DMS53 treated with DMSO at 0.1 percent for 48 hours (cell line): ENCODE measurements at regions not wholly inside any gene's neighbourhood (a gene's known extent, or its start where the extent isn't known, plus 50 kb on each side); places are given as distances from the start of the nearest gene placed in this dataset.
"Not testable (repeated sequence)": the region's sequence is repeated elsewhere in the genome, so short reads cannot be mapped to it uniquely, and the experiment has no call there.

ENCODE experiments used
- DNase-seq: peaks from one replicate; lab custom pipeline; 2025; ENCODE audit not compliant: unreplicated experiment; lab: John Stamatoyannopoulos, UW

DNA sequence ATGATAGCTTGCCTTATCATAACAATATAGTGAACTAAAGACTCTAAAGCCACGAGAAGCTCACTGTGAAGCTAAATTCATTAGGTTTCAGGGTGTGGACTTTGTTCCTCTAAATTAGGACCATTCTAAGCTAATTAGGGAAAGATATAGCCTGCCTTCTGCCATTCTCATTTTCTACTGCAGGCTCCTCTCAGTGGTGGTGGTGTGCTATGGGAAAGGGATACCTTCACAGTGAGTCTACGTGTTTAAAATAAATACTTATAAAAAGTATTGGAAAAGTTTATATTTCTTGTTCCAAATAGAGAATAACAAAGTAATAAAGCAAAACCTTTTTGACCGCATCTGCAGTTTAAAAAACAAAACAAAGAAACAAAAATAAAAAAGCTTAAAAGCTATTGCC is 327.7 kb downstream of the PAPSS1 start:
- DNase-seq = no peak

DNA sequence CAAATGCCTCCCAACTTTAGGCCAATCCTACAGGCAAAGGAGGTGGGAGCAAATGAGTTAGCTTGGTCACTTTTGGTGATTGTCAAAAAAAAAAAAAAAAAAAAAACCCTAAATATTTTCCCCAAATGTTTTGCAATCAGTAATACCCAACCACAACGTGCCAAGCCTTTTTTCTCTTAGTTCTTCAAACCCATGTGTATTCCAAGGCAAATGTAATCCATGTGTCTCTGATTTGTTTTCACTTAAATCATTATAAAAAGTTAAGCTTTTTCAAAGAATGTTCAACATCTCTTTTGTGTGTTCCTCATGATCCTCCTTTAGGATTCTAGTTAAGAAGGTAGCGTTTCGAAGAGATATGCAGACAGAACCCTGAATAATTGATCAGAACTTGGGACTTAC is 328.4 kb downstream of the PAPSS1 start:
- DNase-seq = no peak

DNA sequence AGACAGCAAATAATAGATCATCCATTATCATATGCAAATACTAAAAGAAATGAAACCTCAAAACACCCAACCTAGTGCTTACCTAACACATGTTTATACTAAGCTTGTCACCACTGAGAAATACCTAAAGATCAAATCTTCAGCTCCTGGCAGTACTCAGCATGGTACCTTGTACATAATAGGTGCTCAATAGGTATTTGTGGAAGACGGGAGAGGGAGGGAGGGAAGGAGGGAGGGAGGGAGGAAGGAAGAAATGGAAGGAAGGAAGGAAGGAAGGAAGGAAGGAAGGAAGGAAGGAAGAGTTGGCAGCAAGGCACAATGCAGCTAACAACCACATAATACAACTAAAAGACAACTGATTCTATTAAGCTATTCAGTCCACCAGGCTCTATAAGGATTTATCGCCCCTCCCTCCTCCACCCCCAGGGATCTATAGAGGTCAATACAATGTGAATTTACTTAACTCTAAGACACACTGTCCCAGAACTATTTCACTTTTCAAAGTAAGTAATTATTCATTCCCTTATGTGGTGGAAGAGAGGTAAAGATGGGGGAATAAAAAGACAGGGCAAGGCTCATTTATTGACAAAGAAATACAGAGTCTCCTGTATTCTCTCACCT is 328.9 kb downstream of the PAPSS1 start:
- no peak for DNase-seq

DNA sequence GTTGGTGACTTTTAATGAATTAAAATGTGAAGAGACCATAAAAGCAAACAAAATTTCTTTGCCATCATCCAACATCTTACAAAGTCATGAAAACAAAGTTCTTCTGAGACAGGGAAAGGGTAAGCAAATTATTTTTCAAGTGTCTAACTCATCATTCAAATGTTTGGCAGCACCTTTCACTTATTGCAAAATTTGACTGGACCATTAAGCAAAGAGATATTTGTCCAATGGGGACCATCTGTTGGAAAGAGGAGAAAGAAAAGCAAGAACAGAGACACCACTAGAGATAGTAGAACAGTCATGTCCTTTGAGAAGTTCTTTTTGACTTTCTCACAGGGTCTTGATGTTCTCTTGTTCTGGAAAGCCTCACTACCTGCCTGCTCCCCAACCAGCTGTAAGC is 330.1 kb downstream of the PAPSS1 start:
- no peak for DNase-seq

DNA sequence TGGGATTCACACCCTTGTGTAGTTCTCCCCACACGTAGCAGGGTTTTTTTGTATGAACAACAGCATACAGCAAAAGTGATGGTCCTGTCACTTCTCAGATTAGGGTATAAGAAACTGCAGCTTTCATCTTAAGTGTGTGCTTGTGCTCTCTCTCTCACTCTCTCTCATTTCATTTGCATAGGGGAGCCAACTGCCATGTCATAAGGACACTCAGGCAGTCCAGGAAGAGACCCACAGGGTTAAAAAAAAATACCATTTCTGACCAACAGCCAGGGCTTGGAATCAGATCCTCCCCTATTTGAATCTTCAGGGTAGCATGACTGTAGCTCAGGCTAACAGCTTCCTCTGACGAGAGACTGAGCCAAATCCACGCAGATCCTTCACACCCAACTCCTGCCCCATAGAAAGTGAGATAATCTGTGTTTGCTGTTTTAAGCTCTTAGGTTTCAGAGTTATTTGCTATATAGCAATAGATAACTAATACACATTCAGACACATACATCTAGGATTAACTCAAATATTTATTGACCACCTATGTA is 331.2 kb downstream of the PAPSS1 start:
- no peak for DNase-seq

DNA sequence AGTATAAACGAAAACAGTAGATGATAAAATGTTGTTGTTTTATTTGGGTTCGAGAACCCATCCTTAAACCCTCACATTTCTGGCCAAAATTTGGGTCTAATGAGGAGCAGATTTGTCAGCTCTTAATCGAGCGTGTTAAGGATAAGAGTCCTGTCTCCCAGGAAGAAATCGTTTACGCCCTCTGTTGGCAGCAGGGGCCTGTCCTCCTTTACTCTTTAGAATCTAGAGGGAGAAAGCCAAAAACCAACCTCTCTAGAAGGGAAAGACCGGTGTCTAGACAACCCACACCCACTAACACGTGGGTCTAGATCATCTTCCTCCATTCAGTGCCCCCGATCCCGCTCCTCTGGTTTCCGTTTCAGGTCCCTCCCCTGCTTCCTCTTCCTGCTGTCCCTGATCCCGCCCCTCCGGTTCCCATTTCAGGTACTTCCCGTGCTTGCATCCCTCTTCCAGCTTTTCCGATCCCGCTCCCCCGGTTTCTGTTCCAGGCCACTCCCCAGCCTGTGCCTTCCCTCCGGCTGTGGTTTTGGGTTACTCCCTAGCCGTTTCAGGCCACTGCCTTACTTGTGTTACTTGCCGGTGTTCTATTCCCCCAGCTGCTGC is 339.1 kb downstream of the PAPSS1 start:
- DNase-seq = no peak

DNA sequence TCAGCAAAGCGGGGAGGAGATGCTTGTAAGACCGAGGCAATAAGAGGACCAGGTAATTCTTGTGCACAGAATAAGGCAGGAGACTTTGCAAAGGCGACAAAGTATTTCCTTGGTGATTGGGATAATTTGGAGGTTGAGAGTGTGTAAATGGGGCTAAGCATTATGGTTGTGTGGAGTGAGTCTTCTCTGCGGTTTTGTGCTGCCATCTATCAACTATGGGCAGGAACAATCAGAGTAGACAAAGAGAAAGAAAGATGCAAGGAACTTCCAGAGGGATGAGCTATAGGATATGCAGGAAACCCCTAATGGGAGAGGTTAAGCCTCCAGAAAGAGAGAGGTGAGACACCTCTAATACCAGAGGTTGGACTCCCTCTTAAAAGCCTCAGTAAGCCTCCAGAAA is 339.8 kb downstream of the PAPSS1 start:
- no peak for DNase-seq

DNA sequence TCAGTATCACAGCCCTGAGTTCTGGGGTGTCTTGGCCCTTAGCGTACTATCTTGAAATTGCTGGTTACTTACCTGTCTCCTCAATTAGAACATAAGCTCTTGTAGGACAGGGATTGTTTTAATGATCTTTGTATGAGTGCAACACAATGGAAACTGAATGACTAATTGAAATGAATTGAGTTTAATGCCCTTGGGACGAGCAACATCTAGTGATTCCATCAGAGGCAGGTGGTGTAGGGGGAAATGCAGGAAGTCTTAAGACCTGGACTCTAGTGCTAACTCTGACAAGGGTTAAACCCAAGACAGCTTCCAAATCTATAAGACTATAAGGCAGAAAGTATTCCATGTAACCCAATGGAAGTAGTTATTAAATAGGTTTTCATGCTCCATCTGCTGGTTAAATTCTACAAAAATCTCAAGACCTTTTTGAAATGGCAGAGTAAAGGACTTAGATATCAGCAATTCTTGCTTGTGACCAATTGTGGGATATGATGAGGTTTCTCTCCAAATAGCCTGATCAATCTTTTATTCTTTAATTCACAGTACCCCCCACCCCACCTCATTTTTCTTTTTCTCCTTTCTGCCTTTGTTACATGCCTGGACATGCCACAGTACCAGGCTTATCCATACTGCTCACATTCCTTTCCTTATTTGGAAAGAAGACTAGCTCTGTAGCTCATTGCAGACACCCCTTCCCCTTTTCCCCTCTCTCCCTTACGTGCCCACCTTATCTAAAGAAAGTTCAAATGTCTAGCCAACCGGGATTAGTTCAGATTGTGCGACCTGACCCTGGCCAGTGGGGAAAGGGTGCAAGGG is 340.8 kb downstream of the PAPSS1 start:
- DNase-seq = no peak

DNA sequence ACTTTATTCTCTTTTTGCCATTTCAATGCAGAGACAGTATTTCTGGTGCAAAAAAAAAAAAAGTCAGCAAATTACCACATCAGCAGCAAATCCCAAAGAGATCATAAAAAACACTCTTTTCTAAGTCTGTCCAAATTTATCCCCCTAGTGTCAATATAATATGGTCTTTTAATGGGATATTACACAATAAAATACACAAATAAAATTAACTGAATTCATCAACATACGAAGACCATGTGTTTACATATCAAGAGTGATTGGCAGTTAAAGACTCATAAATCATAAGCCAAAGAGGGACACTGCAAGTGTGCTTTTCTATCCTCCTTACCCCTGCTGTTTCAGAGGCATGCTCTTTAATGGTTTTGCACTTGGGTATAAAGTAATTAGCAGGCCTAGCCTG is 340.2 kb upstream of the DKK2 start:
- no peak for DNase-seq

DNA sequence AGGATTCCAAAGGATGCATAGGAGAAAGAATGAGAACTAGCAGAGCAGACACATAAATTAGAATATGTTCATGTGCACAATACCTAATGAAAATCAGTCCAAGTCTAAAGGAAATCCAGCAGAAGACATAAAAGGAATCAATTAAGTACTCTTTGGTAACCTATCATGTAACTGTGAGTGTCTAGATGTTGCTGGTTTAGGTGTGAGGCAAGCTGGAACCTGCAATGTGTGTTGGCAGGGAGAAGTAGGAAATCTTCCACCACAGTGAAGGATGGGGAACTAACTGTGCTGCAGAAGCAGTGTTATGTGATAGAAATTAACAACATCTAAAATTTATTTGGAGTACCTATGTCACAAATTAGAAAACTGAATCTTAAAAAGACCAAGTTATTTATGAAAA is 330.8 kb upstream of the DKK2 start:
- DNase-seq = no peak

DNA sequence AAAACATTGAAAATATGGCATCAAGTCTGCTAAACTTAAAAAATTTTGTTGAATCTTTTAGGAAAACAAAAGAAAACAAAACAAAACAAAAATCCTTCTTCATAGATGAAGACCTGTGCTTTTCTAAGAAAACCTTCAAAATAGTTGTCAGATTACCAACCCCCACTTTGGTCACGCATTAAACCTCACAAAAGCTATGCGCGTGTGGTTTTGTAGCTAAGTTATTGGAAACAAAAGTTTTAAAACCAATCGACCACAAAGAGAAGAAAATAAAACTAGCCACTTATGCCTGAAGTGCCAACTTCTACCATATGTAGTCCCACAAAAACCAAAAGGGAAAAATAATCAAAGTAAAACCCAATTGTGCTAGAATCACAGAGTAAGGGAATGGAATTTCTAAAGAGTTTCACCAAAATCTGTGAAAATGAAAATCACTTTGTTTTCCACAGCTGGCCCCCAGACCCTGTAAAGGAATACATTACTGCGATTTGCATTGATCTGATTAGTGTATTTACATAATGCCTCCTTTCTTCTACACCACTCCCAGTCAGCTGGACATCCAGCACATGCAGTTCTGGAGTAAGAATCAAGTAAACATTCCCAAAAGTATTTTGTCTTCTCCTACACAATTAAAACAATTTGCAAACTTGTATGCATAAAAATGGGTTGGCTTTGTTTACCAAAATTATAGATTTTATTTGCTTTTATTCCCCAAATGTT is 330.1 kb upstream of the DKK2 start:
- DNase-seq = no peak

DNA sequence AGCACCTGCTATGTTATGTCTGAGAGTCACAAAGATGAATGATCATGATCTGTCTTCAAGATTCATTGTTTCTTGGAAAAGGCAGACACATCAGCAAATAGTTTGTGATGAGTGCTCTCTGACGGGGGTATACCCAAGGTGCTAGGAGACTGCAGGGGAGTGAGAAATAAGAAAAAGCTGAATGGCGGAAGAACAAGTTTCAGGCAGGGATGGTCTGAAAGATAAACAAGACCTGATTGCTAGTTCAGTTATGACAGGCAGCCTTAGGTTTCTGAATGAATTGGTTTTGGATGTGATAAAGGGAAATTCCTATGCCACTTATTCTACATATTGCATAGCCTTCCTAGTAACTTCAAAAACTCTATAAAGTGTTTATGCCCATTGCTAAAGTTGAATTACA is 327.0 kb upstream of the DKK2 start:
- no peak for DNase-seq

DNA sequence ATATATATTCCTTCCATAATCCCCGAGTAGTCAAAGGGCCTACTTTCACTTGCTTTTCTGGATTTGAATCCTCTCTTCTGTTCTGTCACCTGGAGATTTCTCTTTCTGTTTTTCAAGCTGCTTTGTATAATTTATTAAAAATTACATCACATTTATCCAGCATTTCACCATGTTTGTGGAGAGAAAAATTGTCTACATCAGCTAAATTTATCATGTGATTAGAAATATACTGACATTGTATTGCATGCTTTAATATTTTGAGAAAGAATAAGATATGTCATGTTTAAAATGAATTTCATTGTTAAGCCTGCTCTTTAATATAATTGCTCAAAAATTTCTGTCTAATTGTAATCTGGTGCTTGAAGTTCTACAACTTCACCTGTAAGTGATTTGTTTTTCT is 323.1 kb upstream of the DKK2 start:
- DNase-seq = no peak

DNA sequence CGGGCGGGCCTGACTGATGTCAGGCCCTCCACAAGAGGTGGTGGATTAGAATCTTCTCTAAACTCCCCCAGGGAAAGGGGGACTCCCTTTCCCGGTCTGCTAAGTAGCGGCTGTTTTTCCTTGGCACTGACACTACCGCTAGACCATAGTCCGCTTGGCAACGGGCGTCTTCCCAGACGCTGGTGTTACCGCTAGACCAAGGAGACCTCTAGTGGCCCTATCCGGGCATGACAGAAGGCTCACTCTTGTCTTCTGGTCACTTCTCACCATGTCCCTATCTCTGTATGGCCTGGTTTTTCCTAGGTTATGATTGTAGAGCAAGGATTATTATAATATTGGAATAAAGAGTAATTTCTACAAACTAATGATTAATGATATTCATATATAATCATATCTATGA is 318.2 kb upstream of the DKK2 start:
- peak; percentile 19 for DNase-seq

DNA sequence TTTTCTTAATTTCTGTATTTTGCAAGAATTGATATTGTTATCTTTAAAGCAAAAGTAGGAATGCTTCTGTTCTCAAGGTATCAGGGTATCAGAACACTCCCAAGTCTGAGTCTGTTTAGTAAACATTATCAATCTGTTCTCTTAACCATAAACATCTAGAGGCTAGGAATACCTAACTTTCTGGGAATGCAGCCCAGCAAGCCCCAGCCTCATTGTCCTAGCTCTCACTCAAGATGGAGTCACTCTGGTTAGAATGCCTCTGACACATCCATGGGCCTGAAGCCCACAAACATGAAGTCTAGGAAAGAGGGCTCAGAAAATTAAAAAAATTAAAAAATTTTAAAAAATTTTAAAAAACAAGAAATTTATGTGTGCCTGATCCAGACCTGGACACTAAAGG is 315.1 kb upstream of the DKK2 start:
- no peak for DNase-seq

DNA sequence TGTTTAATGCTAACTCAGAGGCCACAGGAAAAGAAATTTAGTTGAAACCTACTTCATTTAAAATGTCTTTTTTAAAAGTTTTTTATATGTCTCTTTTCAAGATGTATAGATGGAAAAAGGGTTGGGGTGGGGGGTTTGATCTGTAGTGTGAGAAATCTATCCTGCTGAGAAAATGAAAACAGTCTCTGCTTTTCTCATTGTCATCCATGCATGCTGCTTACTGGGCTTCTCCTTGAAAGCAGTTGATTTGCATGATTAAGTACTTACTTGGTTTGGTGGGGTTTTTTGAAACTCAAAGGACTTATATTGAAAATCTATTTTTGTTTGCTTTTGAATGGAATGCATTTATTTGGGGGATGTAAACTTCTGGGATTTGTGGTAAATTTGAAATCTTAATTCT is 313.6 kb upstream of the DKK2 start:
- DNase-seq = no peak

DNA sequence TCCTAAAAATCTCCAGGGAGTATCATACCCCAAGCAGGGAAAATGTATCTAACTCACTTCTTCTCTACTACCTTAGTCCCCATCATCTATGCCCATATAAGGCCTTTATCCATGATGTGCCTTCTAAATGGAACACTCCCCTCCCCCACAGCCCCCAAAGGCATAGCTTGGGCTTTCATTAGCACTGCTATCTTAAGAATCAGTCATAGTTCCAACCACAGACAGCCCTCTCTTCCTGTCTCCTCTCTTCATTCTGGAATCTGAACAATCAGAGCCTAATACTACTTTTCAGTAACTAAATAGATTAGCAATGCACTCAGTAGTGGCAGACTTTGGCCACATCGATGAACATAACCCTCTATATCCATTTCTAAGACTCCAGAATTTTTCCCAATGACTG is 313.2 kb upstream of the DKK2 start:
- no peak for DNase-seq

DNA sequence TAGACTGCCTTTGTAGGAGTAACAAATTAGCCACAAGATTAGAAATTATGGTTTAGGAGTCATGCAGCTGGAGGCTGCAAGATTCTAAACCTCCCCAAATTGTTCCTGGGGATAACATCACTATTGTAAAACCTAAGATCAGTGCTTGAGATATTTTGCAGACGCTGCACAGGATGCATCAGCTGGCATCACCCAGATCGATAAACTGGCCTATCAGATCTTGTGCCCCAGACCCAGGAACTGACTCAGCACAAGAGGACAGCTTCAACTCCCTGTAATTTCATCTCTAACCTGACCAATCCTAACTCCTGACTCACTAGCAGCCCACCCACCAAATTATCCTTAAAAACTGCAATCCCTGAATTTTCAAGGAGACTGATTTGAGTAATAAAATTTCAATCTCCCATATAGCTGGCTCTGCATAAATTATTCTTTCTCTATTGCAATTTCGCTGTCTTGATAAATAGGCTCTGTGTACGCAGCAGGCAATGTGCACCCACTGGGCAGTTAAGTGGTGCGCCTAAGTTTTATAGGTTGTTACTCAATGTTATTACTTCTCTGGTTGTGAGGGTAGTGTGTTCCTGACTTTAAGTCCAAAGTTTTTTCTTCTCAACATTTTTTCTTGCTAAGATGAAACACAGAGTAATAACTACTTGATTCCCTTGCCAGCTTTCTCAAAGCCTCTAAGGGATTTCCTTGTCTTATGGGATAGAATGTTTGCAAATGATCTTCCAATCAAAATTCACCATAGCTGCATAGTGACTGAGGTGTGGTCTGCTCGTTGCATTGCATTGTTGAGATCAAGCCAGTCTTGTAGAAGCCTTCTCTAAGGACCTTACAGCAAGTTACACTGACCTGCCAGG is 312.3 kb upstream of the DKK2 start:
- DNase-seq = no peak

DNA sequence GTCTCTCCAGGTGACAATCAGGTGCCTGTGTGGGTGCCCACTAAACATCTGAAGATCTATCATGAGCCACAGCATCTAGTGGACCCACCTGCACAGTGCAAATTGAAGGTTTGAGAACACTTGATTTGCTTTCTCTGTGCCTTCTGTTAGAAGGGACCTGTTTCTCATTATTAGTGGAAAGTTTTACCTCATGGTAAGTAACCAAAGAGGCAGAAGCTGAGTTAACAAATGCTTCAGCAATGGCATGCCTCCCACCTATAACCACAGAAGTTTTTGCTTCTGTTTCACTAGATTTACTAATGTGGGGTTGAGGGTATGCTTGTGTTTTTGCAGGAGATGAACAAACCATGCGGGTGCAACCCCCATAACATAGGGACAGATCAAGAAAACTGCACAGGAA is 297.4 kb upstream of the DKK2 start:
- DNase-seq = no peak

DNA sequence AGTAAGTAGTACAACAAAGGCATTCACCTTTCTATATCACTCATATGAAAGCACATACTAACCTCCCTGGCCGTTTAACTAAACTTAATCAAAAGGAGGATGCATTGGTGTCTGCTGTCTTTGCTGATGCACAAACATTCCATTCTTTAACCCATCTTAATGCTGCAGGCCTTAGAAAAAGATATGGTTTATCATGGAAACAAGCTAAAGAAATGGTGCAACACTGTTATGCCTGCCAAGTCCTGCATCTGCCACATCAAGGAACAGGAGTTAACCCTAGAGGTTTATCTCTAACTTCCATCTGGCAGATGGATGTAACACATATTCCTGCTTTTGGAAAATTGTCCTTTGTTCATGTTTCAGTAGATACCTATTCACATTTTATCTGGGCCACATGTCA is 296.5 kb upstream of the DKK2 start:
- DNase-seq = not testable (repeated sequence)

DNA sequence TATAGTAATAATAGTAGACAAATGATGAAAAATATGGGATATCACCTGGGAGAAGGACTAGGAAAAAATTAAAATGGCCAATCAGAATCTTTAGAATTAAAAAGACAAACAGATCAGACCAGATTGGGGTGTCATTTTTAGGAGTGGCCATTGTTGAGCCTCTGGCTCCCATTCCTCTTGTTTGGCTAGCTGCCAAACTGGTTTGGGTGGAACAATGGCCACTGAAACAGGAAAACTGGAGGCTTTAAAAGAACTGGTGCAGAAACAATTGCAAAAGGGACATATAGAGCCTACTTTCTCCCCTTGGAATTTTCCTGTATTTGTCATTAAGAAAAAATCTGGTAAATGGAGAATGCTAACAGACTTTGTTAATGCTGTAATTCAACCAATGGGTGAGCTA is 294.8 kb upstream of the DKK2 start:
- no peak for DNase-seq
